ENCODE measurements at regions not wholly inside any gene's neighbourhood (a gene's known extent, or its start where the extent isn't known, plus 50 kb on each side); places are given as distances from the start of the nearest gene placed in this dataset.
"Not testable (repeated sequence)": the region's sequence is repeated elsewhere in the genome, so short reads cannot be mapped to it uniquely, and the experiment has no call there.

DNA sequence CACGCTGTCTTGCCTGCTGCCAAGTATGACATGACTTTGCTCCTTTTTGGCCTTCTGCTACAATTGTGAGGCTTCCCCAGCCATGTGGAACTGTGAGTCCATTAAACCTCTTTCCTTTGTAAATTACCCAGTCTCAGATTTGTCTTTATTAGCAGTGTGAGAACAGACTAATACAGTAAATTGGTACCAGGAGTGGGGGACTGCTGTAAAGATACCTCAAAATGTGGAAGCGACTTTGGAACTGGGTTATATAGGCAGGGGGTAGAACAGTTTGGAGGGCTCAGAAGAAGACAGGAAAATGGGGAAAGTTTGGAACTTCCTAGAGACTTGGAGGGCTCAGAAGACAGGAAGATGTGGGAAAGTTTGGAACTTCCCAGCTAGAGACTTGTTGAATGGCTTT lies 104.0 kb downstream of the IFI44 start:
- TF ChIP-seq, protein P1, sequence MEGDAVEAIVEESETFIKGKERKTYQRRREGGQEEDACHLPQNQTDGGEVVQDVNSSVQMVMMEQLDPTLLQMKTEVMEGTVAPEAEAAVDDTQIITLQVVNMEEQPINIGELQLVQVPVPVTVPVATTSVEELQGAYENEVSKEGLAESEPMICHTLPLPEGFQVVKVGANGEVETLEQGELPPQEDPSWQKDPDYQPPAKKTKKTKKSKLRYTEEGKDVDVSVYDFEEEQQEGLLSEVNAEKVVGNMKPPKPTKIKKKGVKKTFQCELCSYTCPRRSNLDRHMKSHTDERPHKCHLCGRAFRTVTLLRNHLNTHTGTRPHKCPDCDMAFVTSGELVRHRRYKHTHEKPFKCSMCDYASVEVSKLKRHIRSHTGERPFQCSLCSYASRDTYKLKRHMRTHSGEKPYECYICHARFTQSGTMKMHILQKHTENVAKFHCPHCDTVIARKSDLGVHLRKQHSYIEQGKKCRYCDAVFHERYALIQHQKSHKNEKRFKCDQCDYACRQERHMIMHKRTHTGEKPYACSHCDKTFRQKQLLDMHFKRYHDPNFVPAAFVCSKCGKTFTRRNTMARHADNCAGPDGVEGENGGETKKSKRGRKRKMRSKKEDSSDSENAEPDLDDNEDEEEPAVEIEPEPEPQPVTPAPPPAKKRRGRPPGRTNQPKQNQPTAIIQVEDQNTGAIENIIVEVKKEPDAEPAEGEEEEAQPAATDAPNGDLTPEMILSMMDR (IDR thresholded peaks at IDR 0.05; ENCODE audit: poor library complexity): not testable (repeated sequence)
- TF ChIP-seq EZH2 (IDR thresholded peaks at IDR 0.05; ENCODE audit: borderline replicate concordance); EZH2phosphoT487 (IDR thresholded peaks at IDR 0.05; ENCODE audit: low read depth, severe bottlenecking, unreplicated experiment): not testable (repeated sequence)

All from hepatocyte (in vitro differentiated cells).